Trophoblast cell (in vitro differentiated cells and primary cell): ENCODE measurements at regions not wholly inside any gene's neighbourhood (a gene's known extent, or its start where the extent isn't known, plus 50 kb on each side); places are given as distances from the start of the nearest gene placed in this dataset.

Experiments
- DNase-seq, 2 donors: peaks; one replicate each; pipeline ENCODE4 v3.0.0-alpha.2; 2016
- H2AFZ ChIP-seq: 2 replicates; pipeline ENCODE4 v1.6.1; 2013; ENCODE audit warnings: low read length, moderate library complexity, mild to moderate bottlenecking; ENCODE audit not compliant: insufficient read depth, poor library complexity
- H2AK5ac ChIP-seq: 2 replicates; pipeline ENCODE4 v1.6.1; 2013; ENCODE audit warnings: mild to moderate bottlenecking, low read length
- H2BK120ac ChIP-seq: 2 replicates; pipeline ENCODE4 v1.6.1; 2013; ENCODE audit warnings: low read length, mild to moderate bottlenecking, moderate library complexity; ENCODE audit not compliant: insufficient read depth, poor library complexity
- H2BK12ac ChIP-seq: 2 replicates; pipeline ENCODE4 v1.6.1; 2013; ENCODE audit warnings: mild to moderate bottlenecking, low read length, moderate library complexity
- H2BK5ac ChIP-seq: 2 replicates; pipeline ENCODE4 v1.6.1; 2013; ENCODE audit warnings: low read length, low read depth, moderate library complexity, mild to moderate bottlenecking; ENCODE audit not compliant: poor library complexity
- H3K14ac ChIP-seq: 2 replicates; pipeline ENCODE4 v1.6.1; 2013; ENCODE audit warnings: mild to moderate bottlenecking, low read length
- H3K18ac ChIP-seq: 2 replicates; pipeline ENCODE4 v1.6.1; 2013; ENCODE audit warnings: mild to moderate bottlenecking, low read length
- H3K23ac ChIP-seq: 2 replicates; pipeline ENCODE4 v1.6.1; 2013; ENCODE audit warnings: low read length
- H3K27ac ChIP-seq: 2 replicates; pipeline ENCODE4 v1.5.1; 2013; ENCODE audit warnings: low read depth, mild to moderate bottlenecking, inconsistent platforms, low read length, moderate library complexity
- H3K27me3 ChIP-seq: 2 replicates; pipeline ENCODE4 v1.6.1; 2013; ENCODE audit warnings: inconsistent platforms, mild to moderate bottlenecking, low read length, moderate library complexity; ENCODE audit not compliant: insufficient read depth
- H3K36me3 ChIP-seq, 2 experiments: 1 replicate in 1 of 2; 2 replicates in 1 of 2; pipeline ENCODE4 v1.6.1; 2013; ENCODE audit warnings: low read length in 2 of 2, mild to moderate bottlenecking in 2 of 2, moderate library complexity in 1 of 2; ENCODE audit not compliant: insufficient read depth in 2 of 2, control insufficient read depth in 1 of 2
- H3K4ac ChIP-seq: 2 replicates; pipeline ENCODE4 v1.6.1; 2013; ENCODE audit warnings: low read depth, mild to moderate bottlenecking, low read length, moderate library complexity
- H3K4me1 ChIP-seq, 2 experiments: 1 replicate in 1 of 2; 2 replicates in 1 of 2; pipeline ENCODE4 v1.6.1; 2013; ENCODE audit warnings: low read length in 2 of 2, mild to moderate bottlenecking in 2 of 2, moderate library complexity in 1 of 2; ENCODE audit not compliant: insufficient read depth in 2 of 2, control insufficient read depth in 1 of 2
- H3K4me2 ChIP-seq: 2 replicates; pipeline ENCODE4 v1.6.1; 2013; ENCODE audit warnings: inconsistent platforms, mild to moderate bottlenecking, low read length, moderate library complexity
- H3K4me3 ChIP-seq: 2 replicates; pipeline ENCODE4 v1.5.1; 2013; ENCODE audit warnings: mild to moderate bottlenecking, low read depth, low read length, inconsistent platforms
- H3K79me1 ChIP-seq: one replicate; pipeline ENCODE4 v1.6.1; 2013; ENCODE audit warnings: low read length
- H3K79me2 ChIP-seq: 2 replicates; pipeline ENCODE4 v1.6.1; 2013; ENCODE audit warnings: low read length, mild to moderate bottlenecking; ENCODE audit not compliant: control insufficient read depth, insufficient read depth, poor library complexity
- H3K9ac ChIP-seq: 2 replicates; pipeline ENCODE4 v1.6.1; 2013; ENCODE audit warnings: mild to moderate bottlenecking, low read length
- H3K9me3 ChIP-seq: 2 replicates; pipeline ENCODE4 v1.6.1; 2013; ENCODE audit warnings: low read depth, mild to moderate bottlenecking, control low read depth, inconsistent platforms, low read length; ENCODE audit not compliant: insufficient read depth
- H4K12ac ChIP-seq: 2 replicates; pipeline ENCODE4 v1.6.1; 2013; ENCODE audit warnings: low read depth, mild to moderate bottlenecking, low read length, moderate library complexity
- H4K8ac ChIP-seq: 2 replicates; pipeline ENCODE4 v1.6.1; 2013; ENCODE audit warnings: low read depth, mild to moderate bottlenecking, low read length, moderate library complexity
- H4K91ac ChIP-seq: one replicate; pipeline ENCODE4 v1.6.1; 2013; ENCODE audit warnings: low read depth, mild to moderate bottlenecking, low read length, moderate library complexity
- WGBS: extraction: QIAGEN DNeasy Blood & Tissue Kit; methylation state at CpG from one replicate; pipeline ENCODE4 v1.1.7; 2013; ENCODE audit warnings: missing lambda C conversion rate; ENCODE audit not compliant: insufficient read length, insufficient coverage; ENCODE audit errors: extremely low coverage; 5-methylcytosine and 5-hydroxymethylcytosine counted together

DNA sequence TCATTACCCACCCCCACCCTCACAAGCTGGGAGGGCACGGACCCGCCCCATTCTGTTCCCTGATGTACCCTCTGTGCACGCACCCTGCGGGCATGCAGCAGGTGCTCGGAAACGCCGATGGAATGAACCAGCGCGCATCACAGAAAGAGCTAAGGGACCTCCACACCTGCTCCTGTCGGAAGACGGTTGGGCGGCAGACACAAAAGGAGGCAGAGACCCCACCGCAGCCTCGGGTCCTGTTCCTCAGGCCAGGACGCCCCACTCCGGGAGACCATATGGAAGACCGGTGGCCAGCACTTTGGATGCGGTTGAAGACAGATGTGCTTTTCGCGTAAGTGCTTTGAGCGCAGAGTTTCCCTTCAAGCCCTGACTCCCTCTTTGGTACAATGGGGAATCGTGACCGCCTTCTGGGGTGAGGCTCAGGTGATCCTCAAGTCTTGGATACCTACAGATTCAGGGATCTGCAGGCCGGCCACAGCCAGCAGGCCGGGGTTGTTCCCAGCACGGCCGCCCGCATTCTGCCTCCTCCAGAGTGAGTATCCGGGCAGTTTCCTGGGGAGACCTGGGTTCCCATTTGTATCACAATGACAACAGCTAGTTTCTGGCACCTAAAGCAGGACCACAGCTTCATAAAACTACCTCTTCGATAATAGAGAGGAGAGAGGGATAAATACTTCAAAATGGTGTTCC is 123.1 kb downstream of the FOXL1 start:
- H3K79me1 ChIP-seq: no peaks in the 10 kb centered on the region
- no peak overlapping the region for H4K8ac ChIP-seq
- H3K14ac ChIP-seq: no peak overlapping the region
- no peak overlapping the region for H3K4me2 ChIP-seq
- no peak overlapping the region for H4K12ac ChIP-seq
- H2AK5ac ChIP-seq: no peak overlapping the region
- H3K79me2 ChIP-seq: no peaks in the 10 kb centered on the region
- no peak overlapping the region for H2BK12ac ChIP-seq
- WGBS: no CpG with 5 or more reads among the region's 30 CpGs
- H3K23ac ChIP-seq: no peak overlapping the region
- no peak overlapping the region for H3K4me3 ChIP-seq
- no peak overlapping the region for H2BK120ac ChIP-seq
- no peak overlapping the region for H2BK5ac ChIP-seq
- H3K4me1 ChIP-seq: no peaks in the 10 kb centered on the region
- peaks cover 3% of the 10 kb centered on the region for H3K9me3 ChIP-seq
- DNase-seq: no peak
- H3K27me3 ChIP-seq: no peaks in the 10 kb centered on the region
- H3K36me3 ChIP-seq: no peaks in the 10 kb centered on the region
- H3K4ac ChIP-seq: no peak overlapping the region
- H2AFZ ChIP-seq: no peak overlapping the region
- H3K27ac ChIP-seq: no peak overlapping the region
- no peak overlapping the region for H4K91ac ChIP-seq
- H3K9ac ChIP-seq: no peak overlapping the region
- H3K18ac ChIP-seq: no peak overlapping the region

DNA sequence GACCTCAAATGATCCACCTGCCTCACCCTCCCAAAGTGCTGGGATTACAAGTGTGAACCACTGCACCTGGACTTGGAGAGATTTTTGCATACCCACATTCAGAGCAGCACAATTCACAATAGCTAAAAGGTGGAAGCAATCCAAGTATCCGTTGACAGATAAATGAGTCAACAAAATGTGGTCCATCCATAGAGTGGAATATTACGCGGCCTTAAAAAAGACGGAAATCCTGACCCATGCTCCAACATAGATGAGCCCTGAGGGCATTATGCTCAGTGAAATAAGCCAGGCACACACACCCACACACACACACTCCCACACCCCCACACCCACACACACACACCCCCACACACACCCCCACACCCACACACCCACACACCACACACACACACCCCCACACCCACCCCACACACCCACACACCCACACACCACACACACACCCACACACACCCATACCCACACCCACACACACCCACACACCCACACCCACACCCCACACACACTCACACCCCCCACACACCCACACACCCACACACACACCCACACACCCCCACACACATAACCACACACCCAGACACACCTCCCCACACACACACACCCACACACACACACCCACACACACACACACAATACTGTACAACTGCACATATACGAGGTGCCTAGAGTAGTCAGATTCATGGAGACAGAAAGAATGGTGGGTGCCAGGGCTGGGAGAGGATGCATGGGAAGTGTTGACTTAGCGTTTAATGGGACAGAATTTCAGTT is 124.7 kb downstream of the FOXL1 start:
- H3K27ac ChIP-seq: no peak overlapping the region
- no peak overlapping the region for H3K23ac ChIP-seq
- H3K9me3 ChIP-seq: peaks cover 3% of the 10 kb centered on the region
- no peak overlapping the region for H3K4me2 ChIP-seq
- H3K14ac ChIP-seq: no peak overlapping the region
- no peak overlapping the region for H2BK12ac ChIP-seq
- no peak overlapping the region for H2AFZ ChIP-seq
- H3K27me3 ChIP-seq: no peaks in the 10 kb centered on the region
- no peaks in the 10 kb centered on the region for H3K79me2 ChIP-seq
- H3K4me3 ChIP-seq: no peak overlapping the region
- no peak overlapping the region for H3K18ac ChIP-seq
- H2BK120ac ChIP-seq: no peak overlapping the region
- H3K4ac ChIP-seq: no peak overlapping the region
- WGBS: no CpG with 5 or more reads among the region's 6 CpGs
- H4K12ac ChIP-seq: no peak overlapping the region
- H3K4me1 ChIP-seq: no peaks in the 10 kb centered on the region
- H4K8ac ChIP-seq: no peak overlapping the region
- H2AK5ac ChIP-seq: no peak overlapping the region
- no peak overlapping the region for H2BK5ac ChIP-seq
- H4K91ac ChIP-seq: no peak overlapping the region
- no peak for DNase-seq
- no peak overlapping the region for H3K9ac ChIP-seq
- no peaks in the 10 kb centered on the region for H3K36me3 ChIP-seq
- no peaks in the 10 kb centered on the region for H3K79me1 ChIP-seq

DNA sequence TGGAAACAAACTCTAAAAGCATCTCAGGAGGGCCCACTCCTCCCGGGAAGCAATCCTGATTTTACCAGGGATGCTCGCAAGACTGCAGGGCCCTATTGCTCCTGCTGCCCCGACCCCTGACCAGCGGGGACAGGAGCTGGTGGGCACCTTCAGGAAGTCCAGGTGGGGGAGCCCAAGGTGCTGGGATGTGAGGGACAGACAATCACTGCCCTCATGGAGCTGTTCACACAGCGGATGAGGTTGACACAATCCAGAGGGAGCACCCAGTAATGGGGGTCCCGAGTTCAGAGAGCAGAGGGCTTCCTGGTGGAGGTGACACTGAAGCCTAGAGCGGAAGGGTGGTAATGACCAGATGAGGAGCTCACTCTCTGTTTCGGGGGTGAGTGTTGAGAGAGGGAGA is 126.2 kb downstream of the FOXL1 start:
- Histone ChIP-seq H3K4me3 (no peak overlapping the region), H3K36me3 (no peaks in the 10 kb centered on the region), H2BK5ac (no peak overlapping the region), H3K18ac (no peak overlapping the region), H4K8ac (no peak overlapping the region), H3K9me3 (peaks cover 3% of the 10 kb centered on the region), H2BK12ac (no peak overlapping the region), H3K4ac (no peak overlapping the region), H4K91ac (no peak overlapping the region), H3K79me1 (no peaks in the 10 kb centered on the region), H3K4me2 (no peak overlapping the region), H2AK5ac (no peak overlapping the region), H3K4me1 (no peaks in the 10 kb centered on the region), H3K27ac (no peak overlapping the region), H3K9ac (no peak overlapping the region), H4K12ac (no peak overlapping the region), H3K14ac (no peak overlapping the region), H3K27me3 (no peaks in the 10 kb centered on the region), H3K79me2 (no peaks in the 10 kb centered on the region), H2BK120ac (no peak overlapping the region), H3K23ac (no peak overlapping the region), H2AFZ (no peak overlapping the region)
- no peak for DNase-seq
- no CpG with 5 or more reads among the region's 8 CpGs for WGBS

DNA sequence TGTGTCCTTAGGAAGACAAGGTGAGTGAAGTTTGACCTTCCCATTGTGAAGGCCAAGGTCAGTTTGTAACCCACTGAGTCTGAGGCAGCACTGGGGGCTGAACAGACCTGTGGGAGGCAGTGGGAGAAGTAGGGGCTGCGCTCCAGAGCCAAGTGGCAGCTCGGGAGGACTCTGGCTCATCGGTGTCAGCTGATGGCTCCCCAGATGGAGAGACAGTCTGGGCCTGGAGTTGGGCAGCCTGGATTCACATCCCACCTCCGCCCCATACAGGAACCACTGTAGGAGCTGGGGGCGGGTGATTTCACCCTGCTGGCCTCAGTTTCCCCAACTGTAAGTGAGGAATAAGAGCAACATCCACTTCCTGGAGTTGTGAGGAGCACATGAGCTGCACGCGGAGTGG is 128.4 kb downstream of the FOXL1 start:
- no peak overlapping the region for H2AFZ ChIP-seq
- no peaks in the 10 kb centered on the region for H3K27me3 ChIP-seq
- H3K9ac ChIP-seq: no peak overlapping the region
- H3K79me2 ChIP-seq: no peaks in the 10 kb centered on the region
- WGBS: no CpG with 5 or more reads among the region's 7 CpGs
- H3K4me3 ChIP-seq: no peak overlapping the region
- no peak overlapping the region for H4K8ac ChIP-seq
- H3K36me3 ChIP-seq: no peaks in the 10 kb centered on the region
- H3K4me1 ChIP-seq: no peaks in the 10 kb centered on the region
- no peak overlapping the region for H3K18ac ChIP-seq
- no peak overlapping the region for H4K91ac ChIP-seq
- H3K27ac ChIP-seq: no peak overlapping the region
- H3K14ac ChIP-seq: no peak overlapping the region
- H3K4me2 ChIP-seq: no peak overlapping the region
- H4K12ac ChIP-seq: no peak overlapping the region
- H2AK5ac ChIP-seq: no peak overlapping the region
- no peak overlapping the region for H2BK12ac ChIP-seq
- no peaks in the 10 kb centered on the region for H3K79me1 ChIP-seq
- no peak overlapping the region for H2BK120ac ChIP-seq
- no peak overlapping the region for H3K23ac ChIP-seq
- H3K4ac ChIP-seq: no peak overlapping the region
- H2BK5ac ChIP-seq: no peak overlapping the region
- H3K9me3 ChIP-seq: peaks cover 2% of the 10 kb centered on the region
- no peak for DNase-seq
